Endothelial cell (in vitro differentiated cells): ENCODE measurements at regions not wholly inside any gene's neighbourhood (a gene's known extent, or its start where the extent isn't known, plus 50 kb on each side); places are given as distances from the start of the nearest gene placed in this dataset.

Source experiments
- DNase-seq: peaks from one replicate; pipeline ENCODE4 v3.0.0; 2021; ENCODE audit warnings: low spot score
- H3K27ac Mint-ChIP-seq: one replicate; pipeline ENCODE4 v1.8.0; 2021; ENCODE audit warnings: mixed read lengths, inconsistent platforms; ENCODE audit not compliant: unreplicated experiment
- H3K27me3 Mint-ChIP-seq: one replicate; pipeline ENCODE4 v1.8.0; 2021; ENCODE audit warnings: mild to moderate bottlenecking, moderate library complexity, mixed read lengths, inconsistent platforms; ENCODE audit not compliant: unreplicated experiment
- H3K36me3 Mint-ChIP-seq: one replicate; pipeline ENCODE4 v1.8.0; 2021; ENCODE audit warnings: mild to moderate bottlenecking, low read depth, mixed read lengths, inconsistent platforms; ENCODE audit not compliant: unreplicated experiment
- H3K4me1 Mint-ChIP-seq: one replicate; pipeline ENCODE4 v1.8.0; 2021; ENCODE audit warnings: mild to moderate bottlenecking, mixed read lengths, inconsistent platforms; ENCODE audit not compliant: unreplicated experiment
- H3K4me3 Mint-ChIP-seq: one replicate; pipeline ENCODE4 v1.8.0; 2021; ENCODE audit warnings: mild to moderate bottlenecking, mixed read lengths, inconsistent platforms; ENCODE audit not compliant: unreplicated experiment
- H3K9me3 Mint-ChIP-seq: one replicate; pipeline ENCODE4 v1.8.0; 2021; ENCODE audit warnings: mixed read lengths, inconsistent platforms; ENCODE audit not compliant: unreplicated experiment
- TF ChIP-seq, protein P1 (sequence below): fragments of 200-600 bp; sonication (generic); IDR thresholded peaks from one replicate; pipeline ENCODE4 v1.5.0; 2021; ENCODE audit warnings: antibody characterized with exemption; ENCODE audit not compliant: unreplicated experiment

DNA sequence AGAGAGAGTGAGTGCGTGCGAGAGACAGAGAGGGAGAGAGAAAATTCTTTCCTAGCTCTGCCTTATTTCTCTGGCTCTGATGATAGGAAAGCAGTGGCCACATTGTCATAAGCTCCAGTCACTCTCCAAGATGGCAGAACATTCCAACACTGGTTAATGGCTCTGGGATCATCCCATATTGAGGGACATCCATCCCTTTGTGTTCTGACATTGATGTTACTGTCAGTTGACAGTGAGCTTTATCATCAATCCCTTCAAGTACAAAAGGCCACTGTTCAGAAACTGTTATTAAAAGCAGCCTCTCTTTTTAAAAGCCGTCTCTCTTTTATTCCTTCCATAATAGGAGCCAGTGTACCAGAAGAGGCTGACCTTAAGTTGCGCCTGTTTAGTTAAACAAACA is 1084.9 kb upstream of the RBFOX1 start:
- DNase-seq: no peak
- no peak overlapping the region for H3K4me3 Mint-ChIP-seq
- H3K9me3 Mint-ChIP-seq: no peaks in the 10 kb centered on the region
- peaks cover 1% of the 10 kb centered on the region for H3K27me3 Mint-ChIP-seq
- H3K4me1 Mint-ChIP-seq: no peaks in the 10 kb centered on the region
- TF ChIP-seq, protein P1, sequence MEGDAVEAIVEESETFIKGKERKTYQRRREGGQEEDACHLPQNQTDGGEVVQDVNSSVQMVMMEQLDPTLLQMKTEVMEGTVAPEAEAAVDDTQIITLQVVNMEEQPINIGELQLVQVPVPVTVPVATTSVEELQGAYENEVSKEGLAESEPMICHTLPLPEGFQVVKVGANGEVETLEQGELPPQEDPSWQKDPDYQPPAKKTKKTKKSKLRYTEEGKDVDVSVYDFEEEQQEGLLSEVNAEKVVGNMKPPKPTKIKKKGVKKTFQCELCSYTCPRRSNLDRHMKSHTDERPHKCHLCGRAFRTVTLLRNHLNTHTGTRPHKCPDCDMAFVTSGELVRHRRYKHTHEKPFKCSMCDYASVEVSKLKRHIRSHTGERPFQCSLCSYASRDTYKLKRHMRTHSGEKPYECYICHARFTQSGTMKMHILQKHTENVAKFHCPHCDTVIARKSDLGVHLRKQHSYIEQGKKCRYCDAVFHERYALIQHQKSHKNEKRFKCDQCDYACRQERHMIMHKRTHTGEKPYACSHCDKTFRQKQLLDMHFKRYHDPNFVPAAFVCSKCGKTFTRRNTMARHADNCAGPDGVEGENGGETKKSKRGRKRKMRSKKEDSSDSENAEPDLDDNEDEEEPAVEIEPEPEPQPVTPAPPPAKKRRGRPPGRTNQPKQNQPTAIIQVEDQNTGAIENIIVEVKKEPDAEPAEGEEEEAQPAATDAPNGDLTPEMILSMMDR: no peak
- no peaks in the 10 kb centered on the region for H3K36me3 Mint-ChIP-seq
- no peak overlapping the region for H3K27ac Mint-ChIP-seq

DNA sequence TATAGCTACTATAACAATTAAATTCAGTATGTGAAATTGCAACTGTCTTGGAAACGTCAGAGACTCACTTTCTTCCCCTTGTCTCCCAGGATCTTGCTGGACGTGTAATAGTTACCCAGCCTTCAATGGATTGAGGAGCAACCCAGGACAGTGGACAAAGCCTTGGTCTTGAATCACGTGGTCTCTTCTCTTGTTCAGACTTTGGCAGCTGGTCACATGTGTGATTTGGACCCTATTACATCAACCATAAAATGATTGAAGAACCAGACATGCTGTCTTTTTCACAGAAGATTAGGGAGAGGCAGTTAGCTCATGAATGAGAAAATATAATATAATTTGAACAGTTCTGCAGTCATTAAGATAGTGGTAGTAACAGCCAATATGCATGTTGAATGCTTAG is 1085.5 kb upstream of the RBFOX1 start:
- TF ChIP-seq, protein P1: no peak
- H3K27me3 Mint-ChIP-seq: peaks cover 1% of the 10 kb centered on the region
- no peaks in the 10 kb centered on the region for H3K4me1 Mint-ChIP-seq
- no peak overlapping the region for H3K4me3 Mint-ChIP-seq
- no peaks in the 10 kb centered on the region for H3K9me3 Mint-ChIP-seq
- DNase-seq: no peak
- H3K36me3 Mint-ChIP-seq: no peaks in the 10 kb centered on the region
- H3K27ac Mint-ChIP-seq: no peak overlapping the region

DNA sequence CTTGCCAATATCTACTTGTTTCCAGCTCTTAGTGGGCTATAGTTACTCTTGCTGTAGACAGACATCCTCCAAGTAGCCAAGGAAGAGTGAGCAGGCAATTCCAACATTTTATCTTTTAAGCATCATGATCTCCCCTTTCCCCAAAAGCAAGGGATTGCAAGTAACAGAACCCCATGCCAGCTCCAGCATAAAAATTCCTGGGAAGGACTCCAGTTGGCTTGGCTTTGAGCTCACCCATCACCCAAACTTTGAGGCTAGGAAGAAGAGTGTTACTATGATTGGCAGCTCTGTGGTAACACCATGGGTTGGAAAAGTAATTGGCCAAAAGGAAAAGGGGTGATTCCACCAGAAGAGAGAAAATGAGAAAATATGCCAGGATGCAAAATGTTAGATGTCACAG is 1086.4 kb upstream of the RBFOX1 start:
- Mint-ChIP-seq H3K9me3 (no peaks in the 10 kb centered on the region), H3K36me3 (no peaks in the 10 kb centered on the region), H3K4me1 (no peaks in the 10 kb centered on the region), H3K27ac (no peak overlapping the region), H3K27me3 (peaks cover 1% of the 10 kb centered on the region), H3K4me3 (no peak overlapping the region)
- no peak for DNase-seq
- TF ChIP-seq, protein P1: no peak

DNA sequence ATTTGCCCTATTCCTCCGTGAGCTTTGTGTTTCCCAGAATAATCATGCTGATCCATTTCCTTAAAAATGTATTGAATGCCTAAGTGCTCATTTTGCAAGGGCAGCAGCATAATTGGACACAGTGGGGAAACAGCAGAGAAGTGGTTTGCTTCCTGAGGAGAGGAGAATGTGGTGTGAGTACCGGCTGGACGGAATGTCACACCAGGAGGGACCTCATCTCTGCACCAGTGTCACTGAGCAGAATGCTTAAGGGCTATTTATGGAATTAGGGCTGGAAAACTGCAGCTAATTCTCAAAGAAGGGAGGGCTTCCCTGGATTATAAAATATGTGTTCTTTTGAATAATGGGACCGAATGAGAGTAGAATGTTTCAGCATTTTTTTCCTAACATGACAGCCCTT is 1100.6 kb upstream of the RBFOX1 start:
- DNase-seq: no peak
- Mint-ChIP-seq H3K4me1 (no peaks in the 10 kb centered on the region), H3K27ac (no peak overlapping the region), H3K36me3 (no peaks in the 10 kb centered on the region), H3K4me3 (no peak overlapping the region), H3K27me3 (no peaks in the 10 kb centered on the region), H3K9me3 (no peaks in the 10 kb centered on the region)
- TF ChIP-seq, protein P1: no peak

DNA sequence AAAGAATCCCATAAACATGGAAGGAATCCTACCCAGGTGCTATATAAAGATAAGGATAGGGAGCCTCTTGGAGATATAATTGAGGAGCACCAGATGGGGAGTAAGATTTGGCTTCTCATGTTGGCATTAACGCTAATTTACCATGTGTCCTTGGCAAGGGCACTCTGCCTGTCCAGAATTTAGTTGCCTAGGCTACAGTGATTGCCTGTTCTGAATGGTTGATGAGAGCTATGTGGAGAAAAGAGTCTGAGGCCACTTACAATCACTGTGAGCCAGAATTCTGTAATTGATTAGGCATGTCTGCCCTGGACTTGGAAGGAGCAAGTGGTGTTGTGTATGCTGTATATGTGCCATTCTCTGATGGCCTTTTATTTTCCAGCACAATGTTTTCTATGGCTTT is 1101.2 kb upstream of the RBFOX1 start:
- no peaks in the 10 kb centered on the region for H3K36me3 Mint-ChIP-seq
- TF ChIP-seq, protein P1: no peak
- H3K27me3 Mint-ChIP-seq: no peaks in the 10 kb centered on the region
- H3K9me3 Mint-ChIP-seq: no peaks in the 10 kb centered on the region
- no peak overlapping the region for H3K27ac Mint-ChIP-seq
- H3K4me1 Mint-ChIP-seq: no peaks in the 10 kb centered on the region
- H3K4me3 Mint-ChIP-seq: no peak overlapping the region
- no peak for DNase-seq
